H1 (cell line): ENCODE measurements at regions not wholly inside any gene's neighbourhood (a gene's known extent, or its start where the extent isn't known, plus 50 kb on each side); places are given as distances from the start of the nearest gene placed in this dataset.

Experiments used
- CTCF ChIA-PET: fragments of 300-600 bp; sonication (Branson Sonifier 250); formaldehyde crosslinking; loops from one replicate; lab custom pipeline; 2021; ENCODE audit not compliant: partially characterized antibody; lab: Charles Lee
- POLR2A ChIA-PET: fragments of 300-600 bp; sonication (Branson Sonifier 250); formaldehyde crosslinking; loops from one replicate; lab custom pipeline; 2021; ENCODE audit warnings: inconsistent platforms; ENCODE audit not compliant: partially characterized antibody; lab: Charles Lee
- DNase-seq, 2 experiments: peaks; one replicate each; pipeline versions ENCODE4 v3.0.0 to v3.0.0-alpha.2; 2010 to 2022; ENCODE audit warnings: low spot score in 2 of 2, low read depth in 1 of 2, mixed read lengths in 1 of 2
- FAIRE-seq: peaks from 2 replicates; lab custom pipeline; 2011; peaks lifted over from hg19 to GRCh38; lab: Jason Lieb, UNC
- H2AFZ ChIP-seq: 2 replicates; pipeline ENCODE4 v1.8.1; 2012; ENCODE audit warnings: low read length, inconsistent platforms
- H2AK5ac ChIP-seq: 2 replicates; pipeline ENCODE4 v1.6.1; 2013; ENCODE audit warnings: low read depth, low read length
- H2BK120ac ChIP-seq: replicated peaks from 2 replicates; pipeline ENCODE3; 2013; ENCODE audit warnings: low read depth, low read length, inconsistent platforms
- H2BK12ac ChIP-seq: 2 replicates; pipeline ENCODE4 v1.6.1; 2013; ENCODE audit warnings: low read depth, low read length
- H2BK15ac ChIP-seq: 2 replicates; pipeline ENCODE4 v1.6.1; 2013; ENCODE audit warnings: low read length
- H2BK20ac ChIP-seq: 2 replicates; pipeline ENCODE4 v1.6.1; 2013; ENCODE audit warnings: low read length
- H2BK5ac ChIP-seq: 2 replicates; pipeline ENCODE4 v1.6.1; 2013; ENCODE audit warnings: low read depth, low read length
- H3K14ac ChIP-seq: 2 replicates; pipeline ENCODE4 v1.6.1; 2013; ENCODE audit warnings: inconsistent platforms; ENCODE audit not compliant: insufficient read length
- H3K18ac ChIP-seq: 2 replicates; pipeline ENCODE4 v1.6.1; 2013; ENCODE audit warnings: low read length; ENCODE audit errors: extremely low read depth
- H3K23ac ChIP-seq: 2 replicates; pipeline ENCODE4 v1.6.1; 2013; ENCODE audit warnings: inconsistent platforms; ENCODE audit not compliant: insufficient read length
- H3K23me2 ChIP-seq: 2 replicates; pipeline ENCODE4 v1.6.1; 2013; ENCODE audit warnings: low read depth, low read length
- H3K27ac ChIP-seq: 2 replicates; pipeline ENCODE4 v1.6.1; 2011; ENCODE audit warnings: low read depth, low read length, inconsistent platforms
- H3K27me3 ChIP-seq, 4 experiments: replicated peaks in 1 of 4; 1 replicate in 1 of 4; 2 replicates in 3 of 4; pipeline versions ENCODE4 v1.6.1 to v1.8.1; 2011 to 2013; ENCODE audit warnings: low read length in 3 of 4, mild to moderate bottlenecking in 3 of 4, inconsistent platforms in 2 of 4, mixed read lengths in 2 of 4, moderate library complexity in 1 of 4; ENCODE audit not compliant: control insufficient read depth in 3 of 4, insufficient read depth in 3 of 4; ENCODE audit errors: extremely low read depth in 1 of 4
- H3K36me3 ChIP-seq, 4 experiments: 2 replicates each; pipeline versions ENCODE4 v1.6.1 to v1.8.1; 2011 to 2013; ENCODE audit warnings: mild to moderate bottlenecking in 4 of 4, low read length in 3 of 4, moderate library complexity in 2 of 4, control low read depth in 1 of 4, inconsistent platforms in 1 of 4; ENCODE audit not compliant: insufficient read depth in 4 of 4, control insufficient read depth in 2 of 4
- H3K4ac ChIP-seq: replicated peaks from 2 replicates; pipeline ENCODE3; 2013; ENCODE audit warnings: low read length, low read depth, mixed read lengths, inconsistent platforms; ENCODE audit not compliant: insufficient read length
- H3K4me1 ChIP-seq, 4 experiments: replicated peaks in 1 of 4; 1 replicate in 1 of 4; 2 replicates in 3 of 4; pipeline versions ENCODE4 v1.6.1 to v1.8.1; 2011 to 2013; ENCODE audit warnings: low read length in 3 of 4, inconsistent platforms in 2 of 4, mixed read lengths in 1 of 4; ENCODE audit not compliant: insufficient read depth in 4 of 4, control insufficient read depth in 3 of 4
- H3K4me2 ChIP-seq, 2 experiments: 2 replicates each; pipeline versions ENCODE4 v1.6.1 to v1.8.1; 2011 to 2013; ENCODE audit warnings: low read depth in 2 of 2, low read length in 2 of 2, control low read depth in 1 of 2, inconsistent platforms in 1 of 2, mild to moderate bottlenecking in 1 of 2; ENCODE audit not compliant: insufficient read depth in 1 of 2
- H3K4me3 ChIP-seq, 4 experiments: fragments of 200-600, 300-600 bp in 1 of 4; sonication (generic), shearing (Covaris generic), sonication (Bioruptor Twin) in 1 of 4; 2 replicates each; pipeline versions ENCODE4 v1.5.1 to v1.8.1; 2011 to 2016; ENCODE audit warnings: low read length in 4 of 4, low read depth in 3 of 4, control low read depth in 2 of 4, inconsistent platforms in 2 of 4, mild to moderate bottlenecking in 2 of 4, mixed read lengths in 1 of 4, moderate library complexity in 1 of 4; ENCODE audit not compliant: insufficient read depth in 2 of 4; ENCODE audit errors: extremely low read depth in 1 of 4
- H3K56ac ChIP-seq: replicated peaks from 2 replicates; pipeline ENCODE3; 2013; ENCODE audit warnings: low read depth, mild to moderate bottlenecking, mixed read lengths, low read length, inconsistent platforms; ENCODE audit not compliant: insufficient read length
- H3K79me1 ChIP-seq: 2 replicates; pipeline ENCODE4 v1.6.1; 2013; ENCODE audit warnings: low read depth, low read length, control low read depth
- H3K79me2 ChIP-seq, 2 experiments: 2 replicates each; pipeline versions ENCODE4 v1.6.1 to v1.8.1; 2012 to 2013; ENCODE audit warnings: low read length in 2 of 2, mild to moderate bottlenecking in 2 of 2, inconsistent platforms in 1 of 2; ENCODE audit not compliant: insufficient read depth in 2 of 2, control insufficient read depth in 1 of 2
- H3K9ac ChIP-seq, 4 experiments: replicated peaks in 1 of 4; 1 replicate in 1 of 4; 2 replicates in 3 of 4; pipeline versions ENCODE4 v1.6.1 to v1.8.1; 2011 to 2013; ENCODE audit warnings: low read depth in 3 of 4, low read length in 3 of 4, control low read depth in 2 of 4, mild to moderate bottlenecking in 2 of 4, moderate library complexity in 2 of 4, inconsistent platforms in 1 of 4; ENCODE audit errors: extremely low read depth in 1 of 4
- H3K9me3 ChIP-seq, 2 experiments: 2 replicates each; pipeline versions ENCODE4 v1.6.1 to v1.8.1; 2012 to 2013; ENCODE audit warnings: mild to moderate bottlenecking in 2 of 2, moderate library complexity in 2 of 2, control low read depth in 1 of 2, inconsistent platforms in 1 of 2, low read depth in 1 of 2, low read length in 1 of 2, mixed read lengths in 1 of 2; ENCODE audit not compliant: insufficient read depth in 2 of 2
- H4K20me1 ChIP-seq, 2 experiments: replicated peaks in 1 of 2; 2 replicates each; pipeline versions ENCODE3 to v1.8.1; 2011 to 2013; ENCODE audit warnings: inconsistent platforms in 2 of 2, low read length in 2 of 2, mild to moderate bottlenecking in 1 of 2; ENCODE audit not compliant: insufficient read depth in 2 of 2, control insufficient read depth in 1 of 2
- H4K5ac ChIP-seq: 2 replicates; pipeline ENCODE4 v1.6.1; 2013; ENCODE audit warnings: low read length, low read depth, mixed read lengths, inconsistent platforms; ENCODE audit not compliant: insufficient read length
- H4K8ac ChIP-seq: 2 replicates; pipeline ENCODE4 v1.8.0; 2013; ENCODE audit warnings: mild to moderate bottlenecking, moderate library complexity, low read length, inconsistent platforms; ENCODE audit not compliant: insufficient read depth; ENCODE audit errors: extremely low read depth
- H4K91ac ChIP-seq: replicated peaks from 2 replicates; pipeline ENCODE3; 2013; ENCODE audit warnings: low read length, mixed read lengths, inconsistent platforms; ENCODE audit not compliant: insufficient read length
- BCL11A ChIP-seq, 2 experiments: IDR thresholded peaks; one replicate each; pipeline ENCODE4 v1.6.1; 2011; ENCODE audit warnings: low read depth in 2 of 2, low read length in 2 of 2, mild to moderate bottlenecking in 2 of 2
- CBX8 ChIP-seq: fragments of 300-800, 300-1000 bp; sonication (generic); IDR thresholded peaks from 2 replicates; pipeline ENCODE4 v1.7.1; 2016; ENCODE audit warnings: low read depth, low read length, borderline replicate concordance
- CEBPB ChIP-seq: IDR thresholded peaks from 2 replicates; pipeline ENCODE4 v1.6.1; 2012; ENCODE audit warnings: low read depth, low read length
- CHD2 ChIP-seq: IDR thresholded peaks from 2 replicates; pipeline ENCODE4 v1.6.1; 2012; ENCODE audit warnings: low read length, improper control_type of control experiment
- EZH2 ChIP-seq: fragments of 200-600 bp; sonication (generic); IDR thresholded peaks from 2 replicates; pipeline ENCODE4 v1.7.1; 2012; ENCODE audit warnings: low read depth, mild to moderate bottlenecking, moderate library complexity, low read length, inconsistent platforms; ENCODE audit not compliant: severe bottlenecking
- FOSL1 ChIP-seq: IDR thresholded peaks from 2 replicates; pipeline ENCODE4 v1.6.1; 2011; ENCODE audit warnings: mild to moderate bottlenecking, low read depth, low read length, moderate library complexity; ENCODE audit not compliant: insufficient read depth
- HDAC2 ChIP-seq, 2 experiments: fragments of 300-600 bp in 1 of 2; sonication (generic) in 1 of 2; IDR thresholded peaks; 2 replicates each; pipeline ENCODE4 v1.6.1; 2011 to 2012; ENCODE audit warnings: low read depth in 2 of 2, low read length in 2 of 2, mild to moderate bottlenecking in 2 of 2, moderate library complexity in 2 of 2, borderline replicate concordance in 1 of 2, inconsistent platforms in 1 of 2
- JUND ChIP-seq: IDR thresholded peaks from 2 replicates; pipeline ENCODE4 v1.6.1; 2011; ENCODE audit warnings: mild to moderate bottlenecking, improper control_type of control experiment, low read length
- KDM5A ChIP-seq: fragments of 200-600 bp; IDR thresholded peaks from 2 replicates; pipeline ENCODE4 v1.7.1; 2012; ENCODE audit warnings: mild to moderate bottlenecking, low read length, inconsistent platforms, mixed read lengths
- NANOG ChIP-seq: IDR thresholded peaks from 2 replicates; pipeline ENCODE4 v1.6.1; 2011; ENCODE audit warnings: low read length, low read depth, mild to moderate bottlenecking, inconsistent platforms; ENCODE audit not compliant: insufficient read depth, poor library complexity, severe bottlenecking
- RXRA ChIP-seq: IDR thresholded peaks from 2 replicates; pipeline ENCODE4 v1.6.1; 2011; ENCODE audit warnings: low read depth, mild to moderate bottlenecking, low read length, moderate library complexity; ENCODE audit not compliant: insufficient read depth
- SIN3A ChIP-seq, 2 experiments: IDR thresholded peaks in 1 of 2; conservative IDR thresholded peaks in 1 of 2; 2 replicates each; pipeline ENCODE4 v1.6.1; 2011 to 2012; ENCODE audit warnings: low read length in 2 of 2, improper control_type of control experiment in 1 of 2, low read depth in 1 of 2, mild to moderate bottlenecking in 1 of 2
- TCF12 ChIP-seq: IDR thresholded peaks from 2 replicates; pipeline ENCODE4 v1.6.1; 2011; ENCODE audit warnings: low read depth, mild to moderate bottlenecking, low read length
- WGBS, 2 experiments: shearing (Covaris generic) in 1 of 2; methylation state at CpG; one replicate each; pipeline versions ENCODE4 v1.1.6 to v1.1.7; 2013 to 2015; ENCODE audit warnings: low lambda C conversion rate in 2 of 2, mixed read lengths in 2 of 2, inconsistent platforms in 1 of 2, low coverage in 1 of 2, missing lambda C conversion rate in 1 of 2; ENCODE audit not compliant: insufficient replicate concordance in 2 of 2, insufficient coverage in 1 of 2, insufficient read length in 1 of 2; ENCODE audit errors: extremely low coverage in 1 of 2, missing lambda C conversion rate in 1 of 2; 5-methylcytosine and 5-hydroxymethylcytosine counted together

DNA sequence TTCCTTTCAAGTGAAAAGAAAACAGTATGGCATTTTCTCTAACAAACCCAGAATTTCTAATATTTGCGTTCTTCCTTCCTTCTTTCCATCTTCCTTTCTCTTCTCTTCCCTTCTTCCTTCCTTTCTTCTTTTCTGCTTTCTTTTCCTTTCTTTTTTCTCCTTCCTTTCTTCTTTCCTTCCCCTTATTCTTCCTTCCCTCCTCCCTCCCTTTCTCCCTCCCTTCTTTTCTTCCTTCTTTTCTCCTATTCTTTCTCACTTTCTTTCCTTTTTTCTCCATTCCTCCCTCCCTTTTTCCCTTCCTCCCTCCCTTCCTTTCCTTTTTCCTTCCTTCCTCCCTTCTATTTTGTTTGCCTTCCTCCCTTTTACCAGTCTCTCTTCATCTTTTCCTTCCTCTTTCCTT, 194.8 kb downstream of the SHCBP1 start:
- no peak for DNase-seq
- H3K23me2 ChIP-seq, result no peaks in the 10 kb centered on the region
- no peak overlapping the region for H3K56ac ChIP-seq
- no peaks in the 10 kb centered on the region for H3K36me3 ChIP-seq
- no peak overlapping the region for H4K8ac ChIP-seq
- 56% methylated on average over 1 of the region's 1 CpG; no CpG with 5 or more reads in 1 of the 2 experiments for WGBS, 2 experiments
- TF ChIP-seq TCF12, result no peak
- no peak for TF ChIP-seq NANOG
- TF ChIP-seq SIN3A (conservative IDR thresholded peaks at IDR 0.05 in 1 of 2, IDR thresholded peaks at IDR 0.05 in 1 of 2; ENCODE audit: low read depth in 1 of 2, low read length in 2 of 2), result no peak
- no peak for TF ChIP-seq CBX8
- TF ChIP-seq CEBPB, result no peak
- TF ChIP-seq KDM5A, result no peak
- TF ChIP-seq JUND, result no peak
- no peak for TF ChIP-seq BCL11A (IDR thresholded peaks at IDR 0.05; ENCODE audit: low read depth in 2 of 2, low read length in 2 of 2)
- TF ChIP-seq HDAC2 (IDR thresholded peaks at IDR 0.05; ENCODE audit: borderline replicate concordance in 1 of 2, low read depth in 2 of 2, low read length in 2 of 2), result no peak
- no peak for TF ChIP-seq CHD2
- no peak for TF ChIP-seq EZH2
- TF ChIP-seq FOSL1, result no peak
- no peak for TF ChIP-seq RXRA
- no peak overlapping the region for H4K91ac ChIP-seq
- peaks cover 11 to 25% of the 10 kb centered on the region in 2 experiments for H3K9me3 ChIP-seq
- no peak overlapping the region for H2BK12ac ChIP-seq
- no peaks in the 10 kb centered on the region for H3K79me2 ChIP-seq
- no peak overlapping the region for H3K4me3 ChIP-seq
- H2BK20ac ChIP-seq, result no peak overlapping the region
- H3K4ac ChIP-seq, result no peak overlapping the region
- H3K14ac ChIP-seq, result no peak overlapping the region
- no peak overlapping the region for H3K18ac ChIP-seq
- H3K9ac ChIP-seq, result no peak overlapping the region
- H4K5ac ChIP-seq, result no peak overlapping the region
- H3K4me1 ChIP-seq, result no peaks in the 10 kb centered on the region
- H2BK5ac ChIP-seq, result no peak overlapping the region
- H2AK5ac ChIP-seq, result no peak overlapping the region
- POLR2A ChIA-PET, result no interaction called here
- H3K27ac ChIP-seq, result no peak overlapping the region
- no peaks in the 10 kb centered on the region for H3K27me3 ChIP-seq
- no peak overlapping the region for H2BK120ac ChIP-seq
- H3K4me2 ChIP-seq, result no peak overlapping the region
- CTCF ChIA-PET, result no interaction called here
- no peak for FAIRE-seq
- H2BK15ac ChIP-seq, result no peak overlapping the region
- no peak overlapping the region for H3K23ac ChIP-seq
- H3K79me1 ChIP-seq, result no peaks in the 10 kb centered on the region
- no peaks in the 10 kb centered on the region for H4K20me1 ChIP-seq
- H2AFZ ChIP-seq, result no peak overlapping the region
